ENCODE measurements at regions not wholly inside any gene's neighbourhood (a gene's known extent, or its start where the extent isn't known, plus 50 kb on each side); places are given as distances from the start of the nearest gene placed in this dataset.

- TF ChIP-seq CTCF (IDR thresholded peaks at IDR 0.05 in 8 of 11, conservative IDR thresholded peaks at IDR 0.05 in 3 of 11) (peak; percentile 23 to 71 (median 64)), POLR2A (IDR thresholded peaks at IDR 0.05) (no peak), POLR2AphosphoS5 (IDR thresholded peaks at IDR 0.05) (no peak)
Observed at GRCh38 chr6:137415127-137415833, 78.9 kb downstream of the OLIG3 start.
